Fibroblast of mammary gland (primary cell): ENCODE measurements at regions not wholly inside any gene's neighbourhood (a gene's known extent, or its start where the extent isn't known, plus 50 kb on each side); places are given as distances from the start of the nearest gene placed in this dataset.

Experiments
- DNase-seq: peaks from one replicate; pipeline ENCODE4 v3.0.0-alpha.2; 2010; ENCODE audit warnings: low read depth
- H3K4me3 ChIP-seq: 2 replicates; pipeline ENCODE4 v1.5.1; 2011; ENCODE audit warnings: low read depth, mild to moderate bottlenecking, low read length, moderate library complexity; ENCODE audit not compliant: control insufficient read depth
- CTCF ChIP-seq: conservative IDR thresholded peaks from 2 replicates; pipeline ENCODE4 v1.5.1; 2011; ENCODE audit warnings: low read depth, low read length, inconsistent platforms; ENCODE audit not compliant: control insufficient read depth, insufficient read depth

- no peak for TF ChIP-seq CTCF
- H3K4me3 ChIP-seq: no peak overlapping the region
- DNase-seq: no peak
These were observed 273.9 kb downstream of the BTG1 start for GRCh38 chr12:91871751-91872150.

- no peak for TF ChIP-seq CTCF
- no peak for DNase-seq
- H3K4me3 ChIP-seq: no peak overlapping the region
These were observed 274.6 kb downstream of the BTG1 start for GRCh38 chr12:91870872-91871707.

- H3K4me3 ChIP-seq: no peak overlapping the region
- no peak for TF ChIP-seq CTCF
- no peak for DNase-seq
These were observed 277.6 kb downstream of the BTG1 start for GRCh38 chr12:91868054-91868453.

- DNase-seq: no peak
- TF ChIP-seq CTCF: no peak
- H3K4me3 ChIP-seq: no peak overlapping the region
These were observed 279.1 kb downstream of the BTG1 start for GRCh38 chr12:91866566-91866965.

- TF ChIP-seq CTCF: no peak
These were observed 281.9 kb downstream of the BTG1 start for GRCh38 chr12:91863702-91864101.

GRCh38 chr12:91861554-91861953 is 284.1 kb downstream of the BTG1 start:
- TF ChIP-seq CTCF: no peak
- DNase-seq: no peak
- H3K4me3 ChIP-seq: no peak overlapping the region

More at GRCh38 chr12:91863702-91864101, 281.9 kb downstream of the BTG1 start:
- no peak overlapping the region for H3K4me3 ChIP-seq
- DNase-seq: no peak

GRCh38 chr12:91859347-91859746 is 286.3 kb downstream of the BTG1 start:
- no peak for TF ChIP-seq CTCF

More at GRCh38 chr12:91859347-91859746, 286.3 kb downstream of the BTG1 start:
- no peak for DNase-seq
- no peak overlapping the region for H3K4me3 ChIP-seq
